ENCODE measurements at regions not wholly inside any gene's neighbourhood (a gene's known extent, or its start where the extent isn't known, plus 50 kb on each side); places are given as distances from the start of the nearest gene placed in this dataset.

- TF ChIP-seq CTCF (IDR thresholded peaks at IDR 0.05) (no peak), POLR2A (IDR thresholded peaks at IDR 0.05) (no peak)
Observed at GRCh38 chr3:5319454-5319853, 131.9 kb downstream of the EDEM1 start.
